SH-SY5Y (cell line): ENCODE measurements at regions not wholly inside any gene's neighbourhood (a gene's known extent, or its start where the extent isn't known, plus 50 kb on each side); places are given as distances from the start of the nearest gene placed in this dataset.

Experiments used
- GATA2 ChIP-seq: IDR thresholded peaks from 2 replicates; pipeline ENCODE4 v1.6.1; 2011; ENCODE audit warnings: mild to moderate bottlenecking, low read depth, low read length
- GATA3 ChIP-seq: IDR thresholded peaks from 2 replicates; pipeline ENCODE4 v1.6.1; 2011; ENCODE audit warnings: low read depth, mild to moderate bottlenecking, low read length, moderate library complexity

DNA sequence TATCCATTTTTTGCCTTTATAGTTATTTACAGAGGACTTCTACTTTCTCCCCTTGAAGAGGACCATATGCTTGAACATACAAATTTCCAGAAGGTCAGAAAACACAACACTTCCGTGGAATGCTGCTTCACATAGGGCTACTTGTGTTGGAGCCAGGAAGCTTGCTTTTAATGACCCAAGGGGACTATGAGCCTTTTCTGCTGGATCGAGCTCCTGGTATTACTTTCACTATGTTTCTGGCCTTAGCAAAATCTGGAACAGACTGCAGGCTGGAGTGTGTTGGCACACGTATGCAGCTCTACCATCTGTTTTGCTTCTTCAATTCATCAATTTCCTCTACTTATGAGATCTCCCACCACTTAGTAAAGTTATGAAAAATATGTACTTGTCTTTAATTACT is 69.3 kb upstream of the CBLB start:
- TF ChIP-seq GATA2 (no peak), GATA3 (no peak)
